GM12878 (cell line): ENCODE measurements at regions not wholly inside any gene's neighbourhood (a gene's known extent, or its start where the extent isn't known, plus 50 kb on each side); places are given as distances from the start of the nearest gene placed in this dataset.

Experiments
- ATAC-seq: fragments of 200-7000 bp; cut with Tn5 transposase; 3 replicates; pipeline ENCODE4 v1.9.1; 2020; ENCODE audit warnings: mild to moderate bottlenecking, moderate library complexity
- BruUV-seq: library from RNA; stranded (reverse); fragments of 400-500 nt; replicated peaks from 2 replicates; lab custom pipeline; 2021; lab: Mats Ljungman, UMichigan
- CTCF ChIA-PET: fragments of 300-600 bp; sonication (Branson Sonifier 250); formaldehyde crosslinking; extraction: SDS; loops from one replicate; lab custom pipeline; 2021; ENCODE audit warnings: inconsistent platforms; lab: Yijun Ruan, JAX
- POLR2A ChIA-PET: fragments of 350-600 bp; formaldehyde crosslinking; extraction: SDS; loops from one replicate; lab custom pipeline; 2021; ENCODE audit warnings: inconsistent platforms; lab: Charles Lee
- RAD21 ChIA-PET: fragments of 300-600 bp; sonication (Branson Sonifier 250); formaldehyde crosslinking; loops from one replicate; lab custom pipeline; 2023; ENCODE audit warnings: antibody characterized with exemption; ENCODE audit not compliant: unreplicated experiment; lab: Charles Lee
- SMC1A ChIA-PET: fragments of 300-600 bp; sonication (Branson Sonifier 250); formaldehyde crosslinking; loops from one replicate; lab custom pipeline; 2023; ENCODE audit not compliant: unreplicated experiment, uncharacterized antibody; lab: Charles Lee
- DNase-seq: peaks from one replicate; pipeline ENCODE4 v3.0.0-alpha.2; 2011; ENCODE audit warnings: low read depth, low spot score
- FAIRE-seq: peaks from 3 replicates; lab custom pipeline; 2011; peaks lifted over from hg19 to GRCh38; lab: Jason Lieb, UNC
- H2AFZ ChIP-seq: 2 replicates; pipeline ENCODE4 v1.6.0; 2011; ENCODE audit warnings: low read depth, low read length, control low read depth; ENCODE audit not compliant: control insufficient read depth
- H3K27ac ChIP-seq: 2 replicates; pipeline ENCODE4 v1.5.1; 2011; ENCODE audit warnings: control low read depth; ENCODE audit not compliant: control insufficient read depth, insufficient read depth
- H3K27me3 ChIP-seq, 2 experiments: replicated peaks in 1 of 2; 2 replicates each; pipeline versions ENCODE4 v1.6.0 to v1.6.1; 2011; ENCODE audit warnings: low read length in 1 of 2; ENCODE audit not compliant: control insufficient read depth in 2 of 2, insufficient read depth in 2 of 2
- H3K36me3 ChIP-seq, 2 experiments: 2 replicates each; pipeline ENCODE4 v1.5.1; 2011; ENCODE audit warnings: low read length in 1 of 2; ENCODE audit not compliant: control insufficient read depth in 2 of 2, insufficient read depth in 2 of 2
- H3K4me1 ChIP-seq: 2 replicates; pipeline ENCODE4 v1.6.1; 2011; ENCODE audit warnings: mild to moderate bottlenecking, low read length, moderate library complexity, mixed read lengths; ENCODE audit not compliant: control insufficient read depth, insufficient read depth
- H3K4me2 ChIP-seq: 2 replicates; pipeline ENCODE4 v1.6.0; 2011; ENCODE audit warnings: control low read depth; ENCODE audit not compliant: control insufficient read depth, insufficient read depth
- H3K4me3 ChIP-seq: fragments of 200-600 bp; sonication (generic); 2 replicates; pipeline ENCODE4 v1.5.1; 2016
- H3K79me2 ChIP-seq: 2 replicates; pipeline ENCODE4 v1.6.0; 2011; ENCODE audit warnings: low read length; ENCODE audit not compliant: control insufficient read depth, insufficient read depth
- H3K9ac ChIP-seq: 2 replicates; pipeline ENCODE4 v1.8.0; 2011; ENCODE audit warnings: low read length, control low read depth, mixed read lengths; ENCODE audit not compliant: control insufficient read depth, insufficient read depth
- H3K9me3 ChIP-seq: replicated peaks from 3 replicates; pipeline ENCODE4 v1.5.1; 2011; ENCODE audit warnings: mild to moderate bottlenecking, low read length; ENCODE audit not compliant: control insufficient read depth, insufficient read depth
- H4K20me1 ChIP-seq: 2 replicates; pipeline ENCODE4 v1.6.0; 2011; ENCODE audit not compliant: control insufficient read depth, insufficient read depth
- BACH1 ChIP-seq: fragments of 450-650 bp; IDR thresholded peaks from 2 replicates; pipeline ENCODE4 v1.6.1; 2017; ENCODE audit warnings: mild to moderate bottlenecking, borderline replicate concordance
- CBFB ChIP-seq: IDR thresholded peaks from 2 replicates; pipeline ENCODE4 v1.6.1; 2016; ENCODE audit warnings: antibody characterized with exemption, low read depth
- EP300 ChIP-seq, 2 experiments: fragments of 150-350 bp in 1 of 2; IDR thresholded peaks; 2 replicates each; pipeline ENCODE4 v1.6.1; 2011 to 2012; ENCODE audit warnings: low read depth in 2 of 2, low read length in 2 of 2, borderline replicate concordance in 1 of 2, improper control_type of control experiment in 1 of 2, inconsistent platforms in 1 of 2; ENCODE audit not compliant: control insufficient read depth in 1 of 2
- GATAD2B ChIP-seq: fragments of 450-650 bp; conservative IDR thresholded peaks from 2 replicates; pipeline ENCODE4 v1.6.1; 2017; ENCODE audit warnings: low read depth, mild to moderate bottlenecking, moderate library complexity
- JUNB ChIP-seq: IDR thresholded peaks from 2 replicates; pipeline ENCODE4 v1.6.1; 2016; ENCODE audit warnings: antibody characterized with exemption, mild to moderate bottlenecking
- KDM1A ChIP-seq: fragments of 200-600 bp; sonication (generic); IDR thresholded peaks from 2 replicates; pipeline ENCODE4 v1.6.1; 2016; ENCODE audit warnings: borderline replicate concordance
- SUZ12 ChIP-seq: fragments of 200-600 bp; sonication (generic); IDR thresholded peaks from one replicate; pipeline ENCODE4 v1.6.1; 2018; ENCODE audit warnings: antibody characterized with exemption, mild to moderate bottlenecking; ENCODE audit not compliant: unreplicated experiment
- ZZZ3 ChIP-seq: IDR thresholded peaks from 2 replicates; pipeline ENCODE4 v1.6.1; 2011; ENCODE audit warnings: low read depth; ENCODE audit not compliant: control insufficient read depth, insufficient read length
- WGBS: methylation state at CpG from one replicate; pipeline ENCODE4 v1.1.6; 2016; ENCODE audit warnings: low lambda C conversion rate; ENCODE audit not compliant: insufficient replicate concordance, insufficient coverage; ENCODE audit errors: missing lambda C conversion rate; 5-methylcytosine and 5-hydroxymethylcytosine counted together
- in situ Hi-C: fragments of 300-500 bp; cut with MboI; formaldehyde crosslinking; loops from 9 replicates; pipeline ENCODE4 v1.14.3; 2018; ENCODE audit warnings: mixed read lengths
- intact Hi-C: fragments of 100-400 bp; cut with micrococcal nuclease; formaldehyde crosslinking; loops from one replicate; pipeline ENCODE4 v1.14.2; 2022; ENCODE audit not compliant: unreplicated experiment
- TF ChIP-seq, protein P1 (sequence below): fragments of 450-650 bp; IDR thresholded peaks from 2 replicates; pipeline ENCODE4 v1.6.1; 2016; ENCODE audit warnings: mild to moderate bottlenecking, moderate library complexity, borderline replicate concordance
- TF ChIP-seq, protein P2 (sequence below): IDR thresholded peaks from 2 replicates; pipeline ENCODE4 v1.6.1; 2011; ENCODE audit warnings: borderline replicate concordance, low read depth, mild to moderate bottlenecking, moderate library complexity, low read length; ENCODE audit not compliant: insufficient read depth, poor library complexity, severe bottlenecking
- TF ChIP-seq, protein P3 (sequence below): fragments of 450-650 bp; IDR thresholded peaks from 2 replicates; pipeline ENCODE4 v1.6.1; 2014; ENCODE audit warnings: mild to moderate bottlenecking

DNA sequence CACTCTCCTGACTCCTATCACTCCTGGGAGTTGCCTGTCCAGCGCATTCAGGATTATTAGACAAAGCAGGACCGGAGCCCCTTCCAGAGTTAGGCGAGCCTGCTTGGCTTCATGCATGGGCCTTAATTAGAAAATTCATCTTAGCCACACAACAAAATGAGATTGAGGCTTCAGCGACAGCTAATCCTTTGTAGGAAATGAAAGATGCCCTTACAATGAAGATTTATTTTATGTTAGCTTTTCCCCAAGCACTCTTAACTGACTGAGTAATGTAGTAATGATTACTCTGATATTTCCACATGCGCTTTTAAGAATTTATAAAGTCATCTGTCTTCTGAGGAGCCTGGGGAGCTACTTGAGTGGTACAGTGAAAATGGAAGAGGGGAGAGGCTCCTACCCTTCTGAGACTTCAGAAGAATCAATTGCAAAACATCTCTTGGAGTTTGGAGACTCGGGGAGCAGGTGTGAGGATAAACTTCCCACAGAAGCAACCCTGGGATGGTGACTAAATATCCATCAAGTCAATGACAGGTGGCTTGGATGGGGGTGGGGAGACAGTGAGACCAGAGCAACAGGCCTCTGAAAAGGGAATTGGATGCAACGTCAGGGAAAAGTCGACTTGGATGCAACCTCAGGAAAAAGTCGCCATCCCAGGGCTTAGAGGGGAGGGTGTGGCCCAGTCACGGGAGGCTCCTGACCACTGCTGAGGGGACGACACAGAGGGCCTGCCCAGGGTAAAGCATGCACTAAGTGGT, 434.5 kb upstream of the B3GAT1 start:
- WGBS, result 27% methylated on average over 11 of the region's 11 CpGs
- no peak for FAIRE-seq
- SMC1A ChIA-PET, result no interaction called here

More for the DNA sequence above, 434.5 kb upstream of the B3GAT1 start:
- Histone ChIP-seq H3K9me3 (no peaks in the 10 kb centered on the region), H3K27ac (no peak overlapping the region), H3K36me3 (no peaks in the 10 kb centered on the region), H3K4me1 (no peaks in the 10 kb centered on the region), H3K27me3 (peaks cover 0 to 2% of the 10 kb centered on the region in 2 experiments; a peak in 2 of 4 replicates), H3K4me2 (no peak overlapping the region), H2AFZ (no peak overlapping the region), H3K4me3 (no peak overlapping the region), H3K9ac (no peak overlapping the region), H3K79me2 (no peaks in the 10 kb centered on the region), H4K20me1 (no peaks in the 10 kb centered on the region)
- intact Hi-C loops (no loop called here), in situ Hi-C loops (no loop called here)
- no peak for ATAC-seq
- TF ChIP-seq, protein P1, sequence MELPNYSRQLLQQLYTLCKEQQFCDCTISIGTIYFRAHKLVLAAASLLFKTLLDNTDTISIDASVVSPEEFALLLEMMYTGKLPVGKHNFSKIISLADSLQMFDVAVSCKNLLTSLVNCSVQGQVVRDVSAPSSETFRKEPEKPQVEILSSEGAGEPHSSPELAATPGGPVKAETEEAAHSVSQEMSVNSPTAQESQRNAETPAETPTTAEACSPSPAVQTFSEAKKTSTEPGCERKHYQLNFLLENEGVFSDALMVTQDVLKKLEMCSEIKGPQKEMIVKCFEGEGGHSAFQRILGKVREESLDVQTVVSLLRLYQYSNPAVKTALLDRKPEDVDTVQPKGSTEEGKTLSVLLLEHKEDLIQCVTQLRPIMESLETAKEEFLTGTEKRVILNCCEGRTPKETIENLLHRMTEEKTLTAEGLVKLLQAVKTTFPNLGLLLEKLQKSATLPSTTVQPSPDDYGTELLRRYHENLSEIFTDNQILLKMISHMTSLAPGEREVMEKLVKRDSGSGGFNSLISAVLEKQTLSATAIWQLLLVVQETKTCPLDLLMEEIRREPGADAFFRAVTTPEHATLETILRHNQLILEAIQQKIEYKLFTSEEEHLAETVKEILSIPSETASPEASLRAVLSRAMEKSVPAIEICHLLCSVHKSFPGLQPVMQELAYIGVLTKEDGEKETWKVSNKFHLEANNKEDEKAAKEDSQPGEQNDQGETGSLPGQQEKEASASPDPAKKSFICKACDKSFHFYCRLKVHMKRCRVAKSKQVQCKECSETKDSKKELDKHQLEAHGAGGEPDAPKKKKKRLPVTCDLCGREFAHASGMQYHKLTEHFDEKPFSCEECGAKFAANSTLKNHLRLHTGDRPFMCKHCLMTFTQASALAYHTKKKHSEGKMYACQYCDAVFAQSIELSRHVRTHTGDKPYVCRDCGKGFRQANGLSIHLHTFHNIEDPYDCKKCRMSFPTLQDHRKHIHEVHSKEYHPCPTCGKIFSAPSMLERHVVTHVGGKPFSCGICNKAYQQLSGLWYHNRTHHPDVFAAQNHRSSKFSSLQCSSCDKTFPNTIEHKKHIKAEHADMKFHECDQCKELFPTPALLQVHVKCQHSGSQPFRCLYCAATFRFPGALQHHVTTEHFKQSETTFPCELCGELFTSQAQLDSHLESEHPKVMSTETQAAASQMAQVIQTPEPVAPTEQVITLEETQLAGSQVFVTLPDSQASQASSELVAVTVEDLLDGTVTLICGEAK, result no peak
- TF ChIP-seq BACH1 (no peak), GATAD2B (no peak), ZZZ3 (no peak), KDM1A (no peak), SUZ12 (no peak), CBFB (no peak), EP300 (IDR thresholded peaks at IDR 0.05; ENCODE audit: borderline replicate concordance in 1 of 2, control insufficient read depth in 1 of 2, low read depth in 2 of 2, low read length in 2 of 2) (no peak), JUNB (no peak)
- TF ChIP-seq, protein P2, sequence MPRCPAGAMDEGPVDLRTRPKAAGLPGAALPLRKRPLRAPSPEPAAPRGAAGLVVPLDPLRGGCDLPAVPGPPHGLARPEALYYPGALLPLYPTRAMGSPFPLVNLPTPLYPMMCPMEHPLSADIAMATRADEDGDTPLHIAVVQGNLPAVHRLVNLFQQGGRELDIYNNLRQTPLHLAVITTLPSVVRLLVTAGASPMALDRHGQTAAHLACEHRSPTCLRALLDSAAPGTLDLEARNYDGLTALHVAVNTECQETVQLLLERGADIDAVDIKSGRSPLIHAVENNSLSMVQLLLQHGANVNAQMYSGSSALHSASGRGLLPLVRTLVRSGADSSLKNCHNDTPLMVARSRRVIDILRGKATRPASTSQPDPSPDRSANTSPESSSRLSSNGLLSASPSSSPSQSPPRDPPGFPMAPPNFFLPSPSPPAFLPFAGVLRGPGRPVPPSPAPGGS, result no peak
- TF ChIP-seq, protein P3, sequence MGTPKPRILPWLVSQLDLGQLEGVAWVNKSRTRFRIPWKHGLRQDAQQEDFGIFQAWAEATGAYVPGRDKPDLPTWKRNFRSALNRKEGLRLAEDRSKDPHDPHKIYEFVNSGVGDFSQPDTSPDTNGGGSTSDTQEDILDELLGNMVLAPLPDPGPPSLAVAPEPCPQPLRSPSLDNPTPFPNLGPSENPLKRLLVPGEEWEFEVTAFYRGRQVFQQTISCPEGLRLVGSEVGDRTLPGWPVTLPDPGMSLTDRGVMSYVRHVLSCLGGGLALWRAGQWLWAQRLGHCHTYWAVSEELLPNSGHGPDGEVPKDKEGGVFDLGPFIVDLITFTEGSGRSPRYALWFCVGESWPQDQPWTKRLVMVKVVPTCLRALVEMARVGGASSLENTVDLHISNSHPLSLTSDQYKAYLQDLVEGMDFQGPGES, result no peak
- ChIA-PET POLR2A (no interaction called here), CTCF (interaction anchor here (0.7 kb wide), 1 partner anchor 383 kb away, joined by 3 read pairs; no protein-coding TSS in a partner anchor), RAD21 (no interaction called here)
- DNase-seq, result no peak
- no TSS peak for BruUV-seq
